ENCODE measurements at regions not wholly inside any gene's neighbourhood (a gene's known extent, or its start where the extent isn't known, plus 50 kb on each side); places are given as distances from the start of the nearest gene placed in this dataset.

DNA sequence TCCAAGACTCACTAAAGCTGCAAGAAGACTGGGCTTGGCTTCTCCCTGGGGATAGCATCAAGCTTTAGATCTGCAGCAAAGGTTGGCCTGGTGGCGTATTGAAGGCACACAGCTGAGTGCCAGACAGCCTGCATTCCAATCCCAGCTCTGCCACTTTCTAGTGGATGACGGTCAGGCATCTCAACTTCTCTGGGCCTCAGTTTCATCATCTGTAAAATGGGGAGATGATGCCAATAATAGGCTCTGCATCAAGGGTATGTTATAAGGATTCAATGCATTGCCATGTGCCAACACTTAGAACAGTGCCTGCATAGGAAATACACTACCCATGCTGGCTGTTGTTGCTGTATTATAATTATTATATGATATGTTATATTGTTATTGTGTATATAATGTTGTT lies 220.4 kb downstream of the NPHP4 start:
- Histone ChIP-seq H3K79me2 (replicated peaks; ENCODE audit: insufficient read depth, low read length) (no peaks in the 10 kb centered on the region), H3K4me2 (ENCODE audit: low read length) (no peak overlapping the region), H3K9me3 (ENCODE audit: low read length) (no peaks in the 10 kb centered on the region), H3K9me2 (ENCODE audit: insufficient read depth, low read length) (no peaks in the 10 kb centered on the region), H2AFZ (ENCODE audit: low read depth, low read length) (no peak overlapping the region), H3K9ac (ENCODE audit: low read length) (no peak overlapping the region), H3F3A (ENCODE audit: insufficient read depth, low read length, poor library complexity, severe bottlenecking) (no peaks in the 10 kb centered on the region), H3K27me3 (ENCODE audit: insufficient read depth, low read depth, low read length) (no peaks in the 10 kb centered on the region), H3K27ac (ENCODE audit: low read length) (no peak overlapping the region), H3K36me3 (ENCODE audit: insufficient read depth, low read length) (no peaks in the 10 kb centered on the region), H4K20me1 (ENCODE audit: insufficient read depth) (no peaks in the 10 kb centered on the region), H3K4me3 (ENCODE audit: low read length) (no peak overlapping the region)
- TF ChIP-seq POLR2AphosphoS5 (IDR thresholded peaks at IDR 0.05) (no peak), EZH2 (IDR thresholded peaks at IDR 0.05; ENCODE audit: borderline replicate concordance, insufficient read depth, low read length, poor library complexity, severe bottlenecking) (no peak), RAD21 (conservative IDR thresholded peaks at IDR 0.05) (no peak), TAF1 (IDR thresholded peaks at IDR 0.05; ENCODE audit: low read depth) (no peak), REST (IDR thresholded peaks at IDR 0.05; ENCODE audit: borderline replicate concordance) (no peak), SMC3 (conservative IDR thresholded peaks at IDR 0.05; ENCODE audit: poor library complexity) (no peak), EP300 (conservative IDR thresholded peaks at IDR 0.05; ENCODE audit: poor library complexity, severe bottlenecking) (no peak), MXI1 (conservative IDR thresholded peaks at IDR 0.05; ENCODE audit: poor library complexity, severe bottlenecking) (no peak)
- TF ChIP-seq, protein P1, sequence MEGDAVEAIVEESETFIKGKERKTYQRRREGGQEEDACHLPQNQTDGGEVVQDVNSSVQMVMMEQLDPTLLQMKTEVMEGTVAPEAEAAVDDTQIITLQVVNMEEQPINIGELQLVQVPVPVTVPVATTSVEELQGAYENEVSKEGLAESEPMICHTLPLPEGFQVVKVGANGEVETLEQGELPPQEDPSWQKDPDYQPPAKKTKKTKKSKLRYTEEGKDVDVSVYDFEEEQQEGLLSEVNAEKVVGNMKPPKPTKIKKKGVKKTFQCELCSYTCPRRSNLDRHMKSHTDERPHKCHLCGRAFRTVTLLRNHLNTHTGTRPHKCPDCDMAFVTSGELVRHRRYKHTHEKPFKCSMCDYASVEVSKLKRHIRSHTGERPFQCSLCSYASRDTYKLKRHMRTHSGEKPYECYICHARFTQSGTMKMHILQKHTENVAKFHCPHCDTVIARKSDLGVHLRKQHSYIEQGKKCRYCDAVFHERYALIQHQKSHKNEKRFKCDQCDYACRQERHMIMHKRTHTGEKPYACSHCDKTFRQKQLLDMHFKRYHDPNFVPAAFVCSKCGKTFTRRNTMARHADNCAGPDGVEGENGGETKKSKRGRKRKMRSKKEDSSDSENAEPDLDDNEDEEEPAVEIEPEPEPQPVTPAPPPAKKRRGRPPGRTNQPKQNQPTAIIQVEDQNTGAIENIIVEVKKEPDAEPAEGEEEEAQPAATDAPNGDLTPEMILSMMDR (IDR thresholded peaks at IDR 0.05; ENCODE audit: poor library complexity, severe bottlenecking): no peak

DNA sequence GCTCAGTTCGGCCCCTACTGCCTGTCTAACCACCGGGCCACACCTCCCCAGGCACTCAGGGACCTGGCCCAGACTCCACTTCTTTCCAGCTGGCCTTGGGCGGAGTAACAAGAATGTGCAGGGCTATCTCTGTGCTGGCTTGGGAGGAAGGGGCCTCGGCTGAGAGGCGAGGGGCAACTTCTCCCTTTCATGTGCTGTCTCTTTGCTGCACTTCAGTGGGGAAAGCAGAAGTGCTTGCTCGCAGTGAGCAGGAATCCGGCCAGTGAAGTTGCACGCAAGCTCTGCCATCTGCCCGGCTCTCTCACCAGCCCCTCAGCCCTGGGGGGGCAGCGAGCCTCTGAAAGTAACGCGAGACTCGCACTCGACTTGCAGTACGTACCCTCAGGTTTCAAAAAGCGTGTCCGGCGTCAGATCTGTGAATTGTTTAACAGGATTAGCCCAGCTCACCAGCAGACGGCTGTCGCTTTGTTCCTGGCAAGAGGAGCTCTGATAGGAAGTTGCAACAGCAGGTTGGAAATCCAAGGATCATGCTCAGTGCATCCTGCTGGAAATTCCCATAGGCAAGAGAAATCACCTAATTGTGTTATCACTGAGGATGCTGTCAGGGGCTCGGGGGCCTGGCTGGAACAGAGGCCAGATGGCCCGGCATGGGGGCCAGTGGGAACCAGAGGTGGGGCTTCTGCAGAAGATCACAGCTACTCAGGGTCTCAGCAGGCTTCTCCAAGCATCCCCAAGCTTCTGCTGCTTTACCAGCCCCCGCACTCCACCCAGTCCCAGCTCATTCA lies 221.1 kb downstream of the NPHP4 start:
- H3K27ac ChIP-seq (ENCODE audit: low read length): no peak overlapping the region
- H3K79me2 ChIP-seq (replicated peaks; ENCODE audit: insufficient read depth, low read length): no peaks in the 10 kb centered on the region
- H3K4me2 ChIP-seq (ENCODE audit: low read length): no peak overlapping the region
- H4K20me1 ChIP-seq (ENCODE audit: insufficient read depth): no peaks in the 10 kb centered on the region
- no peaks in the 10 kb centered on the region for H3K27me3 ChIP-seq (ENCODE audit: insufficient read depth, low read depth, low read length)
- no peaks in the 10 kb centered on the region for H3F3A ChIP-seq (ENCODE audit: insufficient read depth, low read length, poor library complexity, severe bottlenecking)
- H3K36me3 ChIP-seq (ENCODE audit: insufficient read depth, low read length): no peaks in the 10 kb centered on the region
- H3K9me2 ChIP-seq (ENCODE audit: insufficient read depth, low read length): no peaks in the 10 kb centered on the region
- no peak overlapping the region for H2AFZ ChIP-seq (ENCODE audit: low read depth, low read length)
- H3K9ac ChIP-seq (ENCODE audit: low read length): no peak overlapping the region
- no peaks in the 10 kb centered on the region for H3K9me3 ChIP-seq (ENCODE audit: low read length)
- H3K4me3 ChIP-seq (ENCODE audit: low read length): no peak overlapping the region
- TF ChIP-seq REST (IDR thresholded peaks at IDR 0.05; ENCODE audit: borderline replicate concordance): no peak
- no peak for TF ChIP-seq EZH2 (IDR thresholded peaks at IDR 0.05; ENCODE audit: borderline replicate concordance, insufficient read depth, low read length, poor library complexity, severe bottlenecking)
- no peak for TF ChIP-seq EP300 (conservative IDR thresholded peaks at IDR 0.05; ENCODE audit: poor library complexity, severe bottlenecking)
- no peak for TF ChIP-seq RAD21 (conservative IDR thresholded peaks at IDR 0.05)
- TF ChIP-seq SMC3 (conservative IDR thresholded peaks at IDR 0.05; ENCODE audit: poor library complexity): no peak
- no peak for TF ChIP-seq POLR2AphosphoS5 (IDR thresholded peaks at IDR 0.05)
- TF ChIP-seq, protein P1 (IDR thresholded peaks at IDR 0.05; ENCODE audit: poor library complexity, severe bottlenecking): no peak
- TF ChIP-seq TAF1 (IDR thresholded peaks at IDR 0.05; ENCODE audit: low read depth): no peak
- no peak for TF ChIP-seq MXI1 (conservative IDR thresholded peaks at IDR 0.05; ENCODE audit: poor library complexity, severe bottlenecking)
